A673 (cell line): ENCODE measurements at regions not wholly inside any gene's neighbourhood (a gene's known extent, or its start where the extent isn't known, plus 50 kb on each side); places are given as distances from the start of the nearest gene placed in this dataset.

ENCODE experiments used
- BruUV-seq: library from RNA; stranded (reverse); fragments of 400-500 nt; replicated peaks from 2 replicates; lab custom pipeline; 2021; lab: Mats Ljungman, UMichigan
- CTCF ChIA-PET: fragments of 300-600 bp; sonication (Branson Sonifier 250); formaldehyde crosslinking; loops from one replicate; lab custom pipeline; 2022; ENCODE audit warnings: antibody characterized with exemption; lab: Charles Lee
- POLR2A ChIA-PET: fragments of 300-600 bp; sonication (Branson Sonifier 250); formaldehyde crosslinking; loops from one replicate; lab custom pipeline; 2022; ENCODE audit warnings: antibody characterized with exemption; ENCODE audit not compliant: low non-redundant PET; lab: Charles Lee
- DNase-seq: peaks from one replicate; pipeline ENCODE4 v3.0.0-alpha.2; 2015; ENCODE audit warnings: low spot score
- H3K27ac ChIP-seq: fragments of 200-600 bp; sonication (generic); 2 replicates; pipeline ENCODE4 v1.5.1; 2016; ENCODE audit warnings: mixed run types, low read depth, mild to moderate bottlenecking, mixed read lengths, antibody characterized with exemption, low read length; ENCODE audit not compliant: poor library complexity, severe bottlenecking
- H3K27me3 ChIP-seq: fragments of 200-600 bp; sonication (generic); replicated peaks from 2 replicates; pipeline ENCODE4 v1.6.1; 2017; ENCODE audit warnings: mixed run types, low read depth, mild to moderate bottlenecking, mixed read lengths, antibody characterized with exemption, low read length; ENCODE audit not compliant: insufficient read depth, poor library complexity
- H3K36me3 ChIP-seq: fragments of 200-600 bp; sonication (generic); 2 replicates; pipeline ENCODE4 v1.6.1; 2016; ENCODE audit warnings: mixed run types, mild to moderate bottlenecking, mixed read lengths, antibody characterized with exemption, low read length; ENCODE audit not compliant: insufficient read depth, poor library complexity, severe bottlenecking
- H3K4me1 ChIP-seq: fragments of 200-600 bp; sonication (generic); 2 replicates; pipeline ENCODE4 v1.6.1; 2017; ENCODE audit warnings: mixed run types, mild to moderate bottlenecking, mixed read lengths, antibody characterized with exemption, low read length; ENCODE audit not compliant: insufficient read depth, poor library complexity, severe bottlenecking
- H3K4me3 ChIP-seq: fragments of 200-600 bp; sonication (generic); 2 replicates; pipeline ENCODE4 v1.5.1; 2016; ENCODE audit warnings: low read depth, mixed run types, mild to moderate bottlenecking, mixed read lengths, low read length; ENCODE audit not compliant: poor library complexity, severe bottlenecking
- H3K9me3 ChIP-seq: fragments of 200-600 bp; sonication (generic); 2 replicates; pipeline ENCODE4 v1.6.1; 2016; ENCODE audit warnings: mixed run types, low read depth, mild to moderate bottlenecking, mixed read lengths, antibody characterized with exemption, low read length; ENCODE audit not compliant: poor library complexity, severe bottlenecking
- CTCF ChIP-seq: fragments of 300-800, 200-600 bp; sonication (generic); conservative IDR thresholded peaks from 2 replicates; pipeline ENCODE4 v1.5.1; 2017; ENCODE audit warnings: low read depth, mild to moderate bottlenecking, antibody characterized with exemption, low read length, moderate library complexity, mixed read lengths
- EZH2 ChIP-seq: fragments of 200-600 bp; sonication (generic); IDR thresholded peaks from 2 replicates; pipeline ENCODE4 v1.6.1; 2017; ENCODE audit warnings: borderline replicate concordance, low read depth, mild to moderate bottlenecking, mixed read lengths, antibody characterized with exemption, low read length; ENCODE audit not compliant: poor library complexity, severe bottlenecking
- intact Hi-C: fragments of 100-400 bp; cut with micrococcal nuclease; formaldehyde crosslinking; loops from one replicate; pipeline ENCODE4 v1.10.0; 2022; ENCODE audit not compliant: unreplicated experiment

GRCh38 chr17:14469971-14470370, 169.1 kb downstream of the HS3ST3B1 start:
- BruUV-seq: no TSS peak
- no peak for DNase-seq
- intact Hi-C loops: no loop called here
- Histone ChIP-seq H3K27me3 (no peaks in the 10 kb centered on the region), H3K27ac (no peak overlapping the region), H3K9me3 (peaks cover 23% of the 10 kb centered on the region), H3K4me1 (no peaks in the 10 kb centered on the region), H3K36me3 (no peaks in the 10 kb centered on the region), H3K4me3 (no peak overlapping the region)
- TF ChIP-seq CTCF: no peak
- TF ChIP-seq EZH2: no peak
- ChIA-PET CTCF (no interaction called here), POLR2A (no interaction called here)

GRCh38 chr17:14468858-14469257, 168.0 kb downstream of the HS3ST3B1 start:
- BruUV-seq: no TSS peak
- POLR2A ChIA-PET: no interaction called here
- intact Hi-C loops: no loop called here

GRCh38 chr17:14461227-14461548, 160.3 kb downstream of the HS3ST3B1 start:
- CTCF ChIA-PET: no interaction called here
- BruUV-seq: no TSS peak
- TF ChIP-seq CTCF: no peak
- no peak for TF ChIP-seq EZH2

More at GRCh38 chr17:14468858-14469257, 168.0 kb downstream of the HS3ST3B1 start:
- H3K4me3 ChIP-seq: no peak overlapping the region
- H3K27me3 ChIP-seq: no peaks in the 10 kb centered on the region
- no peak for DNase-seq
- TF ChIP-seq EZH2 (no peak), CTCF (no peak)
- peaks cover 16% of the 10 kb centered on the region for H3K9me3 ChIP-seq
- H3K4me1 ChIP-seq: no peaks in the 10 kb centered on the region
- CTCF ChIA-PET: no interaction called here
- no peak overlapping the region for H3K27ac ChIP-seq
- H3K36me3 ChIP-seq: no peaks in the 10 kb centered on the region

More at GRCh38 chr17:14461227-14461548, 160.3 kb downstream of the HS3ST3B1 start:
- Histone ChIP-seq H3K4me1 (no peaks in the 10 kb centered on the region), H3K36me3 (no peaks in the 10 kb centered on the region), H3K27me3 (no peaks in the 10 kb centered on the region), H3K4me3 (no peak overlapping the region), H3K27ac (no peak overlapping the region), H3K9me3 (peaks cover 14% of the 10 kb centered on the region)
- no peak for DNase-seq
- intact Hi-C loops: no loop called here
- POLR2A ChIA-PET: no interaction called here
